MG63 (cell line): ENCODE measurements at regions not wholly inside any gene's neighbourhood (a gene's known extent, or its start where the extent isn't known, plus 50 kb on each side); places are given as distances from the start of the nearest gene placed in this dataset.
"Not testable (repeated sequence)": the region's sequence is repeated elsewhere in the genome, so short reads cannot be mapped to it uniquely, and the experiment has no call there.

Source experiments
- DNase-seq: peaks from one replicate; pipeline ENCODE4 v3.0.0-alpha.2; 2020
- H3K27me3 ChIP-seq: fragments of 250-450 bp; sonication (Bioruptor Pico); 2 replicates; pipeline ENCODE4 v1.5.1; 2020; ENCODE audit warnings: mild to moderate bottlenecking, moderate library complexity
- H3K36me3 ChIP-seq: fragments of 250-450 bp; sonication (Bioruptor Pico); 2 replicates; pipeline ENCODE4 v1.5.1; 2020; ENCODE audit warnings: mild to moderate bottlenecking, moderate library complexity
- H3K4me3 ChIP-seq: fragments of 250-450 bp; sonication (Bioruptor Pico); 2 replicates; pipeline ENCODE4 v1.5.1; 2020; ENCODE audit warnings: mild to moderate bottlenecking, moderate library complexity
- H3K9me3 ChIP-seq: fragments of 250-450 bp; sonication (Bioruptor Pico); 2 replicates; pipeline ENCODE4 v1.5.1; 2020; ENCODE audit warnings: mild to moderate bottlenecking, moderate library complexity

- H3K36me3 ChIP-seq, H3K9me3 ChIP-seq, H3K4me3 ChIP-seq, DNase-seq, H3K27me3 ChIP-seq: not testable (repeated sequence)
Observed at GRCh38 chr10:42235241-42235640, 403.1 kb downstream of the ZNF33B start.

DNA sequence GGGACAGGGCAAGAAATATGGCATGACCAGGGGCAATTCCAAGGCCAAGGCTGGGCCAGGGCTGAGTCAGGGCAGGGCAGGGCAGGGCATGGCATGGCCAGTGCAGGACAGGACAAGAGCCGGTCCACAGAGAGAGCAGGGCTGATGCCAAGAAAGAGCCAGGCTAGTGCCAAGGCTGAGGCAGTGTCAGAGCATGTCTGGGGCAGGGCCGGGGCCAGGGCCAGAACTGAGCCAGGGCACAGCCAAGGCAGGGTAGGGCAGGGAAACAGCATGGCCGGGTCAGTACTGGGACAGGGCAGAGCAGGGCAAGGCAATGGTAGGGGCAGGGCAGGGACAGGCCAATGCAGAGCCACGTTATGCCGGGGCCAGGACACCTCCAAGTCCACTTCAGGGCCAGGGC, 403.9 kb downstream of the ZNF33B start:
- not testable (repeated sequence) for H3K27me3 ChIP-seq, H3K4me3 ChIP-seq, H3K36me3 ChIP-seq, H3K9me3 ChIP-seq
- peak; percentile 94 for DNase-seq

DNA sequence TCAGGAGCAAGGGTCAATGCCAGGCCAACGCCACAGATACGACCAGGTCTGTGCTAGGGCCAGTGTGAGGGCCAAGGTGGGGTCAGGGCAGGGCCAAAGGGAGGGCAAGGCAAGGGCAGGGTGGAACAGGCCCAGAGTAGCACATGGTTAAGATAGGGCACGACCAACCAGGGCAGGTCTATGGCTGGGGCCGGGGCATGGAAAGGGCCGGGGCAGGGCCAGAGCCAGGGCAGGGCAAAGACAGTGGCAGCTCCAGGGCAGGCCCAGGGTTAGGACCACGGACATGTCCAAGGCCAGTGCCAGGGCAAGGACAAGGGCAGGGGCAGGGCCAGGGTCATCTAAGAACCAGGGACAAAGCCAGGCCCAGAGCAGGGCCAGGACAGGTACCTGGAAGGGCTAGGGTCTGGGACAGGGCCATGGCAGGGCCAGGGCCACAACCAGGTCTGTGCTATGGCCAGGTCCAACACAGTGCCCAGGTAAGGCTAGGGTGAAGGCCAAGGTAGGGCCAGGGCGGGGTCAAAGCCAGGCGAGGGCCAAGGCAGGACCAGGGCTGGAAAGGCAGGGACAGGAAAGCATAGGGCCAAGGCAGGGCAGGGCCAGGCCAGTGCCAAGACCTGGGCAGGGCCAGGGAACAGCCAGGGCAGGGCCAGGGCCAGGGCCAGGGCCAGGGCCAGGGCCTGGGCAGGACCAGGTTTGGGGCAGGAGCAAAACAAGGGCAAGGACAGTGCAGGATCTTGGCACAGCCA, 404.7 kb downstream of the ZNF33B start:
- peak; percentile 19 for DNase-seq
- not testable (repeated sequence) for H3K27me3 ChIP-seq, H3K36me3 ChIP-seq, H3K9me3 ChIP-seq, H3K4me3 ChIP-seq

GRCh38 chr10:42232955-42233354, 405.4 kb downstream of the ZNF33B start:
- DNase-seq, H3K9me3 ChIP-seq, H3K4me3 ChIP-seq, H3K36me3 ChIP-seq, H3K27me3 ChIP-seq: not testable (repeated sequence)

DNA sequence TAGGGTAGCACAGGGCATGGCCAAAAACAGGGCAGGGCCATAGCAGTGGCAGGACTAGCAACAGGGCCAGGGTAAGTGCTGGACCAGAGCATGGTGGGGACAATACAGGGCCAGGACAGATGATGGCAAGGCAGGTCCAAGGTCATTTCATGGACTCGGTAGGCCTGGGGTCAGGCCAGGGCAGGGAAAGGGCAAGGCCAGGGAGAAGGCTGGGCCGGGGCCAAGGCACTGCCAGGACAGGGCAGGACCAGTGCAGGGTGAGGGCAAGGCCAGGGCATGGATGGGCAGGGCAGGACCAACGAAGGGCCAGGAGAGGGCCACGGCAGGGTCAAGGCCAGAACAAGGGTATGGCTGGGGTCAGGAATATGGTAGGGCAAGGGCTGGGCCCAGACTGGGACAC, 407.6 kb downstream of the ZNF33B start:
- H3K9me3 ChIP-seq, DNase-seq, H3K27me3 ChIP-seq: not testable (repeated sequence)

DNA sequence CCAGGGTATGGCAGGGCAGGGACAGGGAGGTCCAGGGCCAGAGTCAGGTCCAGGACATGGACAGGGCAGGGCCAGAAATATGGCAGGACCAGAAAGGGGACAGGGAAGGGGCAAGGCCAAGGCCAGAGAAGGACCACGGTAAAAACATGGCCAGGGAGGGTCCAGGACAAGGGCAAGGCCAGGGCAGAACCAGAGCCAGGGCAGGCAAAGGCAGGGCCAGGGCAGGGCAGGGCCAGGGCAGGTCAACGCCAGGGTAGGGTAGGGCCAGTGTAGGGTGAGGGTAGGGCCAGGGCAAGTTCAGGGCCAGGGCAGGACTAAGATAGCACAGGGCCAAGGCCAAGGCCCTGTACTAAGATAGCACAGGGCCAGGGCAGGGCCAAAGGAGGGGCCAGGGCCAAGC, 408.3 kb downstream of the ZNF33B start:
- not testable (repeated sequence) for DNase-seq, H3K36me3 ChIP-seq, H3K27me3 ChIP-seq, H3K4me3 ChIP-seq, H3K9me3 ChIP-seq

More for the DNA sequence above, 407.6 kb downstream of the ZNF33B start:
- not testable (repeated sequence) for H3K4me3 ChIP-seq, H3K36me3 ChIP-seq

DNA sequence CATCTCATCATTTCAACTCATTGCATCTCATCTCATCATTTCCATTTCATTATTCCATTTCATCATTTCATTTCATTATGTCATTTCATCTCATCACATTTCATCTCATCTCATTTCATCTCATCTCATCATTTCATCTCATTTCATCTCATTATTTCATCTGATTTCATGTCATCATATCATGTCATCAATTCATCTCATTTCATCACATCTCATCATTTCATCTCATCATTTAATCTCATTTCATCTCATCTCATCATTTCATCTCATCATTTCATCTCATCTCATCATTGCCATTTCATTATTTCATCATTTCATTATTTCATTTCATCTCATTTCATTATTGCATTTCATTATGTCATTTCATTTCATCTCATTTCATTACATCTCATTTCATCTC, 410.5 kb downstream of the ZNF33B start:
- not testable (repeated sequence) for H3K4me3 ChIP-seq, H3K36me3 ChIP-seq, DNase-seq, H3K27me3 ChIP-seq, H3K9me3 ChIP-seq

DNA sequence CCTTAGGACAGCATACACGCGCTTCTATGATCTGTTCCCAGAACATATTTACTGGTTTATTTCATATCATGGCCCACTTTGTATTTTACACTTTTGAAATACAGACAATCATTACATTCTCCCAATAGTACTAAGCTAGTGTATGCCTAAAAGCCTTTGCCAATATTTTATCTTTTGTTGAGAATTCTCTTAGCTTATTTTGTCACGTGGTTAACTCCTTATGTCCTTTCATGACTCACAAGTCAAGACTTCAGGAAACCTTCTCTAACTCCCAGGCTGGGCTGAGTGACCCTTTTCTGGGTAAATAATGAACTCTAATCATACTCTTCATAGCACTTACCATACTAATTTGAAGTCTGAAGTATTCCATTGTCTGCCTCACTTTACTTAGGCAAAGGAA, 444.8 kb downstream of the ZNF33B start:
- not testable (repeated sequence) for H3K4me3 ChIP-seq, H3K27me3 ChIP-seq, H3K9me3 ChIP-seq, H3K36me3 ChIP-seq
- peak; percentile 1 for DNase-seq

GRCh38 chr10:42192450-42192849, 445.9 kb downstream of the ZNF33B start:
- peak; percentile 2 for DNase-seq
- not testable (repeated sequence) for H3K36me3 ChIP-seq, H3K27me3 ChIP-seq, H3K9me3 ChIP-seq, H3K4me3 ChIP-seq

DNA sequence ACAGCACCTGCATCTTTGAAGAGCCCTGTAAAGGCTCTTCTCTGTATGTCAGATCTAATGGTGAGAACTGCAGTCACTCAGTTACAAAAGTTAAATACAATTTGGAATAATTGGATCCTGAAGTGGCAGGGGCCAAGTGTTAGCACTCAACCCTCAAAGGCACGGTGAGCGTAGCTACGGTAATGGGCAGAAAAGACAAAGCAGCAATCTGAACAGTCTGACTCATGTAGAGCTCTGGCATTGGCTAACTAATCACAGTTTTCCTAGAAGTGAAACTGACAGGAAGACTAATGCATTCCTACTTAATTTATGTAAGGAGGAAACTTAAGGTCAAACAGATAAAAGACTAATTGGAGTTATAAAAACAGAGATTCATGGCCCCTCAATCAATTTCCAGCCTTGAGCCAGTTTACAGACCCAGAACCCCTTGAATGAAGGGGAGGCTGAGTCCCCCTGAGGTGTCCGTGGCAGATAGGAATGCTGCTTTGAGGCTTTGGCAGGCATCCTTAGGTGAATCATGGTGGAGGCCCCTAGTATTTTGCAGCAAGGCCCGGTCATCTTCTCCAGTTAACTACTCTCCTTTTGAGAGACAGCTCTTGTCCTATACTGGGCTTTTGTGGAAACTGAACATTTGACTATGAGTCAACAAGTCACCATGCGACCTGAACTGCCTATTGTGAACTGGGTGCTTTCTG, 450.7 kb downstream of the ZNF33B start:
- H3K27me3 ChIP-seq, H3K9me3 ChIP-seq, H3K36me3 ChIP-seq, H3K4me3 ChIP-seq: not testable (repeated sequence)
- DNase-seq = peak; percentile 75

- H3K4me3 ChIP-seq = peak overlapping the region; percentile 35
- not testable (repeated sequence) for DNase-seq, H3K9me3 ChIP-seq, H3K27me3 ChIP-seq, H3K36me3 ChIP-seq
Observed at GRCh38 chr10:42177793-42178689, 460.3 kb downstream of the ZNF33B start.

DNA sequence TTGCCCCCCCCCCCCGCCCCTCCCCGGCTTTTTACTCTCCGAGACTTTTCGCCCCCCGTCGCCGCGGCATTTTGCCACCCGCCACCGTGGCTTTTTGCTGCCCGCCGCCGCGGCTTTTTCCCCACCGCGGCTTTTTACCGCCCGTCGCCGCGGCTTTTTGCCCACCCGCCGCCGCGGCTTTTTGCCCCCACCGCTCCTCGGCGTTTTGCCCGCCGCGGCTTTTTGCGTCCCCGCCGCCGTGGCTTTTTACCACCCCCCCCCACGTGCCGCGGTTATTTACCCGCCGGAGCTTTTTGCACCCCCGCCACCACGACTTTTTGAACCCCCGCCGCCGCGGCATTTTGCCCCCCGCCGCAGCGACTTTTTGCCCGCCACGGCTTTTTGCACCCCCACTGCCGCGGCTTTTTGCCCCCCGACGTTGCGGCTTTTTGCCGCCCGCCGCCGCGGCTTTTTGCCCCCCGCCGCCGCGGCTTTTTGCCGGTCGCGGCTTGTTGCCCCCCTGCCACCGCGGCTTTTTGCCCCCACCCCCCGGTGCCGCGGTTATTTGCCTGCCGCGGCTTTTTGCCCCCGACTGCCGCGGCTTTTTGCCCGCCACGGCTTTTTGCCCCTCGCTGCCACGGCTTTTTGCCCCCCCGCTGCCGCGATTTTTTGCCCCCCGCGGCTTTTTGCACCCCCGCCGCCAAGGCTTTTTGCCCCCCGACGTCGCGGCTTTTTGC, 461.1 kb downstream of the ZNF33B start:
- peaks cover 5% of the 10 kb centered on the region for H3K27me3 ChIP-seq
- DNase-seq = no peak
- peak overlapping the region; percentile 7; the same call in 1 of the 2 replicates for H3K4me3 ChIP-seq
- H3K36me3 ChIP-seq = no peaks in the 10 kb centered on the region
- no peaks in the 10 kb centered on the region for H3K9me3 ChIP-seq

DNA sequence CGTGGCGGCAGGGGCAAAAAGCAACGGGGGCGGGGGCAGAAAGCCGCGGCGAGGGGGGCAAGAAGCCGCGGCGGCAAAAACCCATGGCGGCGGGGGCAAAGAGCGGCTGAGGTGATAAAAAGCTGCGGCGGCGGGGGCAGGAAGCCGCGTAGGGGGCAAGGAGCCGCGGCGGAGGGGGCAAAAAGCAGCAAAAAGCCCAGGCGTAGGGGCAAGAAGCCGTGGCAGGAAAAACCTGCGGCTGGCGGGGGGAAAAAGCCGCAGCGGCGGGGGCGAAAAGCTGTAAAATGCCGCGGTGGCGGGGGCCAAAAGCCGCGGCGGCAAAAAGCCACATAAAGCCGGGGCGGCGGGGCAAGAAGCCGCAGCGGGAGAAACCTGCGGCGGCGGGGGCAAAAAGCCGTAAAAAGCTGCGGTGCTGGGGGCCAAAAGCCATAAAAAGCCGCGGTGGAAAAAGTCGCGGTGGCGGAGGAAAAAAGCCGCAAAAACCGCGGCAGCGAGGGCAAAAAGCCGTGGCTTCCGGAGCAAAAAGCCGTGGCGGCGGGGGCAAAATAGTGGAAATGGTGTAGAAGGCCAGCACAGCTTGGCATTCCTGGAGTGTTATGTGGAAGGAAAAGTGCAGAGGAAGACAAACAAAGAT, 487.8 kb downstream of the ZNF33B start:
- H3K4me3 ChIP-seq = no peak overlapping the region
- no peak for DNase-seq
- H3K36me3 ChIP-seq = no peaks in the 10 kb centered on the region
- H3K27me3 ChIP-seq = no peaks in the 10 kb centered on the region
- H3K9me3 ChIP-seq = no peaks in the 10 kb centered on the region

DNA sequence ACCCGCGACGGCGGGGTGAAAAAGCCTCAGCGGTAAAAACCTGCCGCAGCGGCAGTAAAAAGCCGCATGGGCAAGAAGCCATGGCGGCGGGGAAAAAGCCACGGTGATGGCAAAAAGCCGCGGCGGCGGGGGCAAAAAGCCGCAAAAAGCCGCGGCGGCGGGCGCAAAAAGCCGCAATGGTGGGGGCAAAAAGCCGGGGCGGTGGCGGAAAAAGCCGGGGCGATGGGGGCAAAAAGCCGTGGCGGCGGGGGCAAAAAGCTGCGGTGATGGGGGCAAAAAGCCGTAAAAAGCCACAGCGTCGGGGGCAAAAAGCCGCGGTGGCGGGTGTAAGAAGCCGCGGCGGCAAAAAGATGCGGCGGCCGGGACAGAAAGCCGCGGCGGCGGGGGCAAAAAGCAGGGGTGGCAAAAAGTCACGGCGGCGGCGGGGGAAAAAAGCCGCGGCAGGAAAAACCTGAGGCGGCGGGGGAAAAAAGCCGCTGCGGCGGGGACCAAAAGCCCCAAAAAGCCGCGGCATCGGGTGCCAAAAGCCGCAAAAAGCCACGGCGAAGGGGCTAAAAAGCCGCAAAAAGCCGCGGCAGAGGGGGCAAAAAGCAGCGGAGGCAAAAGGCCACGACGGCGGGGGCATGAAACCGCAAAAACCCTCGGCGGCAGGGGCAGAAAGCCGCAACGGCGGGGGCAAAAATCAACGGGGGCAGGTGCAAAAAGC, 488.5 kb downstream of the ZNF33B start:
- no peak overlapping the region for H3K4me3 ChIP-seq

DNA sequence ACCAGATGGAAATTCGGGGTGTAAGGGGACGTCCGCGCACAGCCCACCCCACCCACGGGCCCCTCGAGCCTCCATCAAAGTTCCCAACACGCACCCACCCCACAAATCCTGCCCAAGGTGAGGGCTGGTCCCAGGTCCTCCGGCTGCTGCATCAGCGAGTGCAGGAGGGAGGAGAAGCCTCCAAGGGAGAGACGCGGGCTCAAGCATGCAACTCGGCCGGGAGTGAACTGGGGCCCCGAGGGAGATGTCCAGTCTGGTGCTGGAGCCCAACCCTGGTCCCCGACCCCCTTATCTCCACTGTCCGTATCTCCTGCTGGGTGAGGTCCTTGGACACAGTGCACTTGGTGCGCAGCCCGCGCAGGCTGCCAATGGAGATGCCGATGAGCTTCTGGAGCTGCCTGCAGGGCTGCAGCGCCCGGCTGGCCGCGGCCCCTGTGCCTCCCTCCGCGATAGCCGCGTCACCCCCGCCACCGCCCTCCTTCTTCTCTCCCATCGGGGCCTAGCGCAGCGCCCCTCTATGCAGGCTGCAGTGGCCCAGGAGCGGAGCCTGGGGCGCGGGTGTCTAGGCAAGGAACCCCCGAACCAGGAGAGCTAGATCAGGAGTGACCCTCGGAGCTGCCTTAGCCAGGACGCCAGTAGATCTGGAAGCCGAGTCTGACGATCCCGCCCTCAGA, 489.2 kb downstream of the ZNF33B start:
- Histone ChIP-seq H3K36me3 (no peaks in the 10 kb centered on the region), H3K27me3 (no peaks in the 10 kb centered on the region), H3K9me3 (no peaks in the 10 kb centered on the region), H3K4me3 (no peak overlapping the region)
- no peak for DNase-seq

More for the DNA sequence above, 488.5 kb downstream of the ZNF33B start:
- Histone ChIP-seq H3K36me3 (no peaks in the 10 kb centered on the region), H3K9me3 (no peaks in the 10 kb centered on the region), H3K27me3 (no peaks in the 10 kb centered on the region)
- DNase-seq = no peak
